HepG2 (cell line): ENCODE measurements at regions not wholly inside any gene's neighbourhood (a gene's known extent, or its start where the extent isn't known, plus 50 kb on each side); places are given as distances from the start of the nearest gene placed in this dataset.
A peak's percentile ranks its signal among the peaks of the same experiment; 100 is the strongest.

ENCODE experiments used
- AKAP8 ChIP-seq: sonication (generic); formaldehyde crosslinking; IDR thresholded peaks from 2 replicates; pipeline ENCODE4 v1.5.1; 2020; ENCODE audit warnings: mild to moderate bottlenecking, missing genetic modification reagents
- CSRNP1 ChIP-seq: sonication (generic); formaldehyde crosslinking; IDR thresholded peaks from 2 replicates; pipeline ENCODE4 v1.8.1; 2023; ENCODE audit warnings: mild to moderate bottlenecking, missing genetic modification reagents
- ETV5 ChIP-seq: IDR thresholded peaks from 2 replicates; pipeline ENCODE4 v1.6.1; 2018; ENCODE audit warnings: missing biosample characterization, missing genetic modification reagents, inconsistent platforms, borderline replicate concordance
- FOXA1 ChIP-seq, 2 experiments: fragments of 450-650 bp in 1 of 2; sonication (generic) in 1 of 2; formaldehyde crosslinking in 1 of 2; IDR thresholded peaks; 2 replicates each; pipeline versions ENCODE4 v1.4.0 to v1.6.1; 2016 to 2020; ENCODE audit warnings: missing genetic modification reagents in 1 of 2
- FOXP1 ChIP-seq, 2 experiments: fragments of 450-650 bp in 1 of 2; IDR thresholded peaks; 2 replicates each; pipeline ENCODE4 v1.6.1; 2017 to 2018; ENCODE audit warnings: antibody characterized with exemption in 1 of 2
- HNF4A ChIP-seq: sonication (generic); formaldehyde crosslinking; IDR thresholded peaks from 2 replicates; pipeline ENCODE4 v1.4.0; 2020; ENCODE audit warnings: missing genetic modification reagents
- KAT2B ChIP-seq: fragments of 150-350 bp; IDR thresholded peaks from 2 replicates; pipeline ENCODE4 v1.6.1; 2014; ENCODE audit warnings: low read depth, low read length, borderline replicate concordance
- NCOA1 ChIP-seq: sonication (generic); formaldehyde crosslinking; IDR thresholded peaks from 2 replicates; pipeline ENCODE4 v1.9.0; 2021; ENCODE audit warnings: missing genetic modification reagents
- RARA ChIP-seq: IDR thresholded peaks from 2 replicates; pipeline ENCODE4 v1.6.1; 2016; ENCODE audit warnings: missing genetic modification reagents, missing compliant biosample characterization
- ZBTB21 ChIP-seq: sonication (generic); formaldehyde crosslinking; IDR thresholded peaks from 2 replicates; pipeline ENCODE4 v1.4.0; 2020; ENCODE audit warnings: missing genetic modification reagents
- ZBTB40 ChIP-seq, 2 experiments: fragments of 450-650 bp in 1 of 2; sonication (generic) in 1 of 2; formaldehyde crosslinking in 1 of 2; IDR thresholded peaks; 2 replicates each; pipeline versions ENCODE4 v1.6.1 to v1.8.0; 2016 to 2022; ENCODE audit warnings: antibody characterized with exemption in 1 of 2, mild to moderate bottlenecking in 1 of 2, missing genetic modification reagents in 1 of 2
- ZNF296 ChIP-seq: sonication (generic); formaldehyde crosslinking; conservative IDR thresholded peaks from 2 replicates; pipeline ENCODE4 v1.5.0; 2020; ENCODE audit warnings: mild to moderate bottlenecking, missing genetic modification reagents
- ZNF563 ChIP-seq: sonication (generic); formaldehyde crosslinking; IDR thresholded peaks from 2 replicates; pipeline ENCODE4 v1.8.0; 2022; ENCODE audit warnings: mild to moderate bottlenecking, moderate library complexity, missing genetic modification reagents
- ZNF605 ChIP-seq: sonication (generic); formaldehyde crosslinking; IDR thresholded peaks from 2 replicates; pipeline ENCODE4 v1.8.0; 2022; ENCODE audit warnings: mild to moderate bottlenecking, missing genetic modification reagents
- ZNF670 ChIP-seq: sonication (generic); formaldehyde crosslinking; IDR thresholded peaks from 2 replicates; pipeline ENCODE4 v1.8.0; 2022; ENCODE audit warnings: mild to moderate bottlenecking, missing genetic modification reagents, borderline replicate concordance
- TF ChIP-seq, protein P1 (sequence below): IDR thresholded peaks from 2 replicates; pipeline ENCODE4 v1.4.0; 2020; ENCODE audit warnings: mild to moderate bottlenecking, missing genetic modification reagents

- TF ChIP-seq ETV5 (CRISPR knock-in tag): peak; percentile 41; the same call in 1 of the 2 replicates
- TF ChIP-seq AKAP8 (CRISPR knock-in tag): no peak
- no peak for TF ChIP-seq CSRNP1
- TF ChIP-seq FOXP1 (IDR thresholded peaks at IDR 0.05): no peak
- no peak for TF ChIP-seq FOXP1 (CRISPR knock-in tag; IDR thresholded peaks at IDR 0.05)
- TF ChIP-seq ZNF605: no peak
- TF ChIP-seq RARA (CRISPR knock-in tag): peak; percentile 52
- TF ChIP-seq ZNF563 (CRISPR knock-in tag): no peak
- no peak for TF ChIP-seq ZNF670
- peak; percentile 9; the same call in 1 of the 2 replicates for TF ChIP-seq HNF4A (CRISPR knock-in tag)
- no peak for TF ChIP-seq ZNF296 (CRISPR knock-in tag)
- no peak for TF ChIP-seq KAT2B
- TF ChIP-seq, protein P1, sequence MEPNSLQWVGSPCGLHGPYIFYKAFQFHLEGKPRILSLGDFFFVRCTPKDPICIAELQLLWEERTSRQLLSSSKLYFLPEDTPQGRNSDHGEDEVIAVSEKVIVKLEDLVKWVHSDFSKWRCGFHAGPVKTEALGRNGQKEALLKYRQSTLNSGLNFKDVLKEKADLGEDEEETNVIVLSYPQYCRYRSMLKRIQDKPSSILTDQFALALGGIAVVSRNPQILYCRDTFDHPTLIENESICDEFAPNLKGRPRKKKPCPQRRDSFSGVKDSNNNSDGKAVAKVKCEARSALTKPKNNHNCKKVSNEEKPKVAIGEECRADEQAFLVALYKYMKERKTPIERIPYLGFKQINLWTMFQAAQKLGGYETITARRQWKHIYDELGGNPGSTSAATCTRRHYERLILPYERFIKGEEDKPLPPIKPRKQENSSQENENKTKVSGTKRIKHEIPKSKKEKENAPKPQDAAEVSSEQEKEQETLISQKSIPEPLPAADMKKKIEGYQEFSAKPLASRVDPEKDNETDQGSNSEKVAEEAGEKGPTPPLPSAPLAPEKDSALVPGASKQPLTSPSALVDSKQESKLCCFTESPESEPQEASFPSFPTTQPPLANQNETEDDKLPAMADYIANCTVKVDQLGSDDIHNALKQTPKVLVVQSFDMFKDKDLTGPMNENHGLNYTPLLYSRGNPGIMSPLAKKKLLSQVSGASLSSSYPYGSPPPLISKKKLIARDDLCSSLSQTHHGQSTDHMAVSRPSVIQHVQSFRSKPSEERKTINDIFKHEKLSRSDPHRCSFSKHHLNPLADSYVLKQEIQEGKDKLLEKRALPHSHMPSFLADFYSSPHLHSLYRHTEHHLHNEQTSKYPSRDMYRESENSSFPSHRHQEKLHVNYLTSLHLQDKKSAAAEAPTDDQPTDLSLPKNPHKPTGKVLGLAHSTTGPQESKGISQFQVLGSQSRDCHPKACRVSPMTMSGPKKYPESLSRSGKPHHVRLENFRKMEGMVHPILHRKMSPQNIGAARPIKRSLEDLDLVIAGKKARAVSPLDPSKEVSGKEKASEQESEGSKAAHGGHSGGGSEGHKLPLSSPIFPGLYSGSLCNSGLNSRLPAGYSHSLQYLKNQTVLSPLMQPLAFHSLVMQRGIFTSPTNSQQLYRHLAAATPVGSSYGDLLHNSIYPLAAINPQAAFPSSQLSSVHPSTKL: 0 out of 2 replicates have a peak, but pooled peaks have one; percentile 45
- TF ChIP-seq NCOA1 (CRISPR knock-in tag): no peak
- 0 out of 2 replicates have a peak, but pooled peaks have one; percentile 45 for TF ChIP-seq ZBTB21
- no peak for TF ChIP-seq FOXA1 (IDR thresholded peaks at IDR 0.05)
- TF ChIP-seq FOXA1 (CRISPR knock-in tag; IDR thresholded peaks at IDR 0.05): 0 out of 2 replicates have a peak, but pooled peaks have one; percentile 17
- TF ChIP-seq ZBTB40 (IDR thresholded peaks at IDR 0.05): no peak
- no peak for TF ChIP-seq ZBTB40 (CRISPR knock-in tag; IDR thresholded peaks at IDR 0.05)
Measured at GRCh38 chr22:27115816-27116256, 458.4 kb downstream of the MIAT start (continued).
